NCI-H2107 treated with DMSO at 0.1 percent for 48 hours (cell line): ENCODE measurements at regions not wholly inside any gene's neighbourhood (a gene's known extent, or its start where the extent isn't known, plus 50 kb on each side); places are given as distances from the start of the nearest gene placed in this dataset.
A peak's percentile ranks its signal among the peaks of the same experiment; 100 is the strongest.

Experiments used
- DNase-seq: peaks from one replicate; lab custom pipeline; 2025; ENCODE audit not compliant: unreplicated experiment; lab: John Stamatoyannopoulos, UW

- peak; percentile 16 for DNase-seq
Measured at GRCh38 chrX:102067966-102068723, 57.3 kb upstream of the TCEAL2 start.

GRCh38 chrX:102063445-102064074 is 61.9 kb upstream of the TCEAL2 start:
- DNase-seq, result no peak

GRCh38 chrX:102044496-102044895 is 81.0 kb upstream of the TCEAL2 start:
- no peak for DNase-seq

- DNase-seq, result no peak
Measured at GRCh38 chrX:102043380-102043779, 82.1 kb upstream of the TCEAL2 start.

- no peak for DNase-seq
Measured at GRCh38 chrX:102042372-102043325, 82.8 kb upstream of the TCEAL2 start.

GRCh38 chrX:102029026-102029425 is 96.5 kb upstream of the TCEAL2 start:
- DNase-seq, result no peak

GRCh38 chrX:102018208-102018607 is 86.4 kb upstream of the ZMAT1 start:
- DNase-seq, result no peak

GRCh38 chrX:102008901-102009300 is 77.1 kb upstream of the ZMAT1 start:
- DNase-seq, result no peak

- no peak for DNase-seq
Measured at GRCh38 chrX:101999644-102000539, 68.1 kb upstream of the ZMAT1 start.

GRCh38 chrX:101993335-101993734 is 61.5 kb upstream of the ZMAT1 start:
- DNase-seq, result no peak

- no peak for DNase-seq
Measured at GRCh38 chrX:101986586-101986985, 54.8 kb upstream of the ZMAT1 start.
